HepG2 (cell line): ENCODE measurements at regions not wholly inside any gene's neighbourhood (a gene's known extent, or its start where the extent isn't known, plus 50 kb on each side); places are given as distances from the start of the nearest gene placed in this dataset.

Experiments used
- ATAC-seq: fragments of 200-7000 bp; cut with Tn5 transposase; 3 replicates; pipeline ENCODE4 v1.9.1; 2020; ENCODE audit warnings: mild to moderate bottlenecking, moderate library complexity
- BruUV-seq: library from RNA; stranded (reverse); fragments of 400-500 nt; replicated peaks from 2 replicates; lab custom pipeline; 2021; lab: Mats Ljungman, UMichigan
- CTCF ChIA-PET: fragments of 300-600 bp; formaldehyde crosslinking; extraction: SDS; loops from one replicate; lab custom pipeline; 2021; ENCODE audit warnings: low total read pairs, inconsistent platforms, low intra/inter-chr PET ratio; lab: Yijun Ruan, JAX
- POLR2A ChIA-PET: fragments of 350-600 bp; sonication (Branson Sonifier 250); formaldehyde crosslinking; loops from one replicate; lab custom pipeline; 2020; ENCODE audit warnings: antibody characterized with exemption, inconsistent platforms; lab: Yijun Ruan, JAX
- DNase-seq: peaks from one replicate; pipeline ENCODE4 v3.0.0-alpha.2; 2015; ENCODE audit warnings: low spot score
- FAIRE-seq: peaks from 3 replicates; lab custom pipeline; 2011; peaks lifted over from hg19 to GRCh38; lab: Jason Lieb, UNC
- H2AFZ ChIP-seq: one replicate; pipeline ENCODE4 v1.6.1; 2011; ENCODE audit warnings: low read length, inconsistent platforms
- H3K27ac ChIP-seq: fragments of 300-600 bp; 3 replicates; pipeline ENCODE4 v1.8.0; 2011; ENCODE audit warnings: mixed run types, mild to moderate bottlenecking, mixed read lengths, low read length, inconsistent platforms; ENCODE audit not compliant: insufficient read depth; ENCODE audit errors: extremely low read length
- H3K27me3 ChIP-seq, 2 experiments: fragments of 200-600 bp in 1 of 2; 2 replicates in 1 of 2; 3 replicates in 1 of 2; pipeline versions ENCODE4 v1.6.0 to v1.8.0; 2011; ENCODE audit warnings: low read length in 2 of 2, mild to moderate bottlenecking in 2 of 2, moderate library complexity in 2 of 2, inconsistent platforms in 1 of 2; ENCODE audit not compliant: insufficient read depth in 2 of 2, control insufficient read depth in 1 of 2
- H3K36me3 ChIP-seq, 2 experiments: fragments of 200-600 bp in 1 of 2; replicated peaks in 1 of 2; 2 replicates in 1 of 2; 3 replicates in 1 of 2; pipeline versions ENCODE4 v1.5.1 to v1.8.0; 2011; ENCODE audit warnings: low read length in 2 of 2, inconsistent platforms in 1 of 2; ENCODE audit not compliant: insufficient read depth in 2 of 2, control insufficient read depth in 1 of 2
- H3K4me1 ChIP-seq: 2 replicates; pipeline ENCODE4 v1.5.1; 2012; ENCODE audit warnings: low read length, inconsistent platforms; ENCODE audit not compliant: insufficient read depth
- H3K4me2 ChIP-seq: 2 replicates; pipeline ENCODE4 v1.6.0; 2011; ENCODE audit warnings: low read depth, low read length, inconsistent platforms
- H3K4me3 ChIP-seq, 3 experiments: fragments of 200-600 bp in 1 of 3; sonication (generic), shearing (Covaris generic) in 1 of 3; replicated peaks in 1 of 3; 2 replicates each; pipeline ENCODE4 v1.5.1; 2011 to 2016; ENCODE audit warnings: low read length in 3 of 3, inconsistent platforms in 2 of 3, low read depth in 2 of 3, mild to moderate bottlenecking in 2 of 3, control low read depth in 1 of 3, mixed read lengths in 1 of 3; ENCODE audit not compliant: insufficient read depth in 1 of 3
- H3K79me2 ChIP-seq: one replicate; pipeline ENCODE4 v1.6.1; 2011; ENCODE audit warnings: low read length, inconsistent platforms; ENCODE audit not compliant: insufficient read depth
- H3K9ac ChIP-seq: 2 replicates; pipeline ENCODE4 v1.6.0; 2011; ENCODE audit warnings: mild to moderate bottlenecking, low read depth, low read length, inconsistent platforms; ENCODE audit not compliant: insufficient read depth
- H3K9me3 ChIP-seq: 2 replicates; pipeline ENCODE4 v1.5.1; 2012; ENCODE audit warnings: mild to moderate bottlenecking, low read length
- H4K20me1 ChIP-seq: 2 replicates; pipeline ENCODE4 v1.6.0; 2011; ENCODE audit warnings: inconsistent platforms, mild to moderate bottlenecking, low read length, moderate library complexity; ENCODE audit not compliant: insufficient read depth
- MBD4 ChIP-seq: IDR thresholded peaks from 2 replicates; pipeline ENCODE4 v1.6.1; 2012; ENCODE audit warnings: low read length, inconsistent platforms, borderline replicate concordance
- NFAT5 ChIP-seq: sonication (generic); formaldehyde crosslinking; IDR thresholded peaks from 2 replicates; pipeline ENCODE4 v1.4.0; 2020; ENCODE audit warnings: missing genetic modification reagents
- TEAD3 ChIP-seq: optimal IDR thresholded peaks from 2 replicates; pipeline ENCODE3; 2016; ENCODE audit warnings: borderline replicate concordance
- ZNF101 ChIP-seq: sonication (generic); formaldehyde crosslinking; IDR thresholded peaks from 2 replicates; pipeline ENCODE4 v1.4.0; 2020; ENCODE audit warnings: mild to moderate bottlenecking, low read depth, missing genetic modification reagents, borderline replicate concordance
- ZNF234 ChIP-seq: sonication (generic); formaldehyde crosslinking; conservative IDR thresholded peaks from 2 replicates; pipeline ENCODE4 v1.5.1; 2020; ENCODE audit warnings: mild to moderate bottlenecking, missing genetic modification reagents
- ZNF512B ChIP-seq: sonication (generic); formaldehyde crosslinking; IDR thresholded peaks from 2 replicates; pipeline ENCODE4 v1.5.1; 2020; ENCODE audit warnings: missing genetic modification reagents, mild to moderate bottlenecking, borderline replicate concordance
- whole genome bisulfite sequencing: methylation state at CpG from one replicate; pipeline ENCODE4 v1.1.6; 2017; ENCODE audit warnings: low lambda C conversion rate; 5-methylcytosine and 5-hydroxymethylcytosine counted together
- in situ Hi-C: cut with HindIII; loops from 2 replicates; pipeline ENCODE4 v1.10.0; 2017; ENCODE audit warnings: low pct_unique_long_range_greater_than_20kb; ENCODE audit not compliant: extremely low pct_ligation_motif_present
- intact Hi-C: fragments of 100-400 bp; cut with micrococcal nuclease; formaldehyde crosslinking; loops from one replicate; pipeline ENCODE4 v1.10.0; 2022; ENCODE audit not compliant: unreplicated experiment

GRCh38 chr14:83777516-83777915 is 1752.4 kb upstream of the FLRT2 start:
- ATAC-seq: no peak
- FAIRE-seq: no peak
- no peaks in the 10 kb centered on the region for H3K4me1 ChIP-seq

GRCh38 chr14:83779266-83779665 is 1750.7 kb upstream of the FLRT2 start:
- 0% methylated on average over 2 of the region's 2 CpGs for WGBS
- no peak for ATAC-seq
- no peaks in the 10 kb centered on the region for H3K27me3 ChIP-seq
- no peaks in the 10 kb centered on the region for H3K4me1 ChIP-seq
- no peak for FAIRE-seq
- intact Hi-C loops: no loop called here
- in situ Hi-C loops: no loop called here
- peaks cover 79% of the 10 kb centered on the region for H3K9me3 ChIP-seq
- no peak overlapping the region for H3K4me3 ChIP-seq
- no TSS peak for BruUV-seq
- ChIA-PET POLR2A (no interaction called here), CTCF (no interaction called here)
- H3K27ac ChIP-seq: no peak overlapping the region
- H3K9ac ChIP-seq: no peak overlapping the region
- no peak for DNase-seq
- no peaks in the 10 kb centered on the region for H3K36me3 ChIP-seq
- H3K79me2 ChIP-seq: no peaks in the 10 kb centered on the region
- H4K20me1 ChIP-seq: no peaks in the 10 kb centered on the region
- H2AFZ ChIP-seq: no peak overlapping the region
- no peak overlapping the region for H3K4me2 ChIP-seq
- TF ChIP-seq ZNF512B (CRISPR knock-in tag) (no peak), ZNF234 (no peak), TEAD3 (CRISPR knock-in tag) (no peak), NFAT5 (no peak)

More at GRCh38 chr14:83777516-83777915, 1752.4 kb upstream of the FLRT2 start:
- peaks cover 79% of the 10 kb centered on the region for H3K9me3 ChIP-seq
- intact Hi-C loops (no loop called here), in situ Hi-C loops (no loop called here)
- ChIA-PET POLR2A (no interaction called here), CTCF (no interaction called here)
- 0% methylated on average over 1 of the region's 1 CpG for WGBS
- no peak overlapping the region for H2AFZ ChIP-seq
- no peak overlapping the region for H3K27ac ChIP-seq
- H3K9ac ChIP-seq: no peak overlapping the region
- H3K27me3 ChIP-seq: no peaks in the 10 kb centered on the region
- no peak overlapping the region for H3K4me3 ChIP-seq
- BruUV-seq: no TSS peak
- no peaks in the 10 kb centered on the region for H3K36me3 ChIP-seq
- no peak overlapping the region for H3K4me2 ChIP-seq
- no peaks in the 10 kb centered on the region for H4K20me1 ChIP-seq
- TF ChIP-seq ZNF101 (CRISPR knock-in tag) (no peak), MBD4 (no peak)
- no peak for DNase-seq
- no peaks in the 10 kb centered on the region for H3K79me2 ChIP-seq
